ENCODE measurements at regions not wholly inside any gene's neighbourhood (a gene's known extent, or its start where the extent isn't known, plus 50 kb on each side); places are given as distances from the start of the nearest gene placed in this dataset.

GRCh38 chr2:105581555-105581944 lies 163.2 kb upstream of the NCK2 start:
- TF ChIP-seq ZNF660 (tag by site-specific recombination; IDR thresholded peaks at IDR 0.05) (no peak), CTCF (tag by site-specific recombination; IDR thresholded peaks at IDR 0.05) (no peak), ZNF791 (tag by site-specific recombination; IDR thresholded peaks at IDR 0.05) (no peak), ZNF148 (tag by site-specific recombination; IDR thresholded peaks at IDR 0.05; ENCODE audit: borderline replicate concordance) (no peak), TCF7L2 (IDR thresholded peaks at IDR 0.05; ENCODE audit: borderline replicate concordance, low read depth, low read length) (no peak), ZNF670 (tag by site-specific recombination; IDR thresholded peaks at IDR 0.05; ENCODE audit: low read depth) (no peak), ZNF501 (tag by site-specific recombination; IDR thresholded peaks at IDR 0.05) (no peak), PRDM4 (tag by site-specific recombination; IDR thresholded peaks at IDR 0.05) (no peak), ZNF521 (tag by site-specific recombination; IDR thresholded peaks at IDR 0.05) (no peak), ZNF830 (tag by site-specific recombination; IDR thresholded peaks at IDR 0.05; ENCODE audit: low read depth) (no peak), ZNF610 (tag by site-specific recombination; IDR thresholded peaks at IDR 0.05; ENCODE audit: borderline replicate concordance) (no peak), PRDM1 (tag by site-specific recombination; IDR thresholded peaks at IDR 0.05) (no peak)
